A204.1 (cell line): ENCODE measurements at regions not wholly inside any gene's neighbourhood (a gene's known extent, or its start where the extent isn't known, plus 50 kb on each side); places are given as distances from the start of the nearest gene placed in this dataset.

Experiments used
- FAIRE-seq: peaks from 2 replicates; lab custom pipeline; 2012; peaks lifted over from hg19 to GRCh38; lab: Jason Lieb, UNC

GRCh38 chr4:157509341-157509740 lies 288.8 kb downstream of the GRIA2 start:
- no peak for FAIRE-seq

GRCh38 chr4:157502656-157503055 lies 282.1 kb downstream of the GRIA2 start:
- FAIRE-seq = no peak

GRCh38 chr4:157459785-157460184 lies 239.3 kb downstream of the GRIA2 start:
- FAIRE-seq = no peak

GRCh38 chr4:157447195-157447594 lies 226.7 kb downstream of the GRIA2 start:
- no peak for FAIRE-seq

- no peak for FAIRE-seq
These were observed 223.5 kb downstream of the GRIA2 start for GRCh38 chr4:157444014-157444413.

- no peak for FAIRE-seq
These were observed 223.0 kb downstream of the GRIA2 start for GRCh38 chr4:157443537-157443936.

GRCh38 chr4:157425897-157426296 lies 205.4 kb downstream of the GRIA2 start:
- FAIRE-seq = no peak

- no peak for FAIRE-seq
These were observed 203.0 kb downstream of the GRIA2 start for GRCh38 chr4:157423526-157424020.

GRCh38 chr4:157421365-157421764 lies 200.8 kb downstream of the GRIA2 start:
- no peak for FAIRE-seq
